ENCODE measurements at regions not wholly inside any gene's neighbourhood (a gene's known extent, or its start where the extent isn't known, plus 50 kb on each side); places are given as distances from the start of the nearest gene placed in this dataset.

DNA sequence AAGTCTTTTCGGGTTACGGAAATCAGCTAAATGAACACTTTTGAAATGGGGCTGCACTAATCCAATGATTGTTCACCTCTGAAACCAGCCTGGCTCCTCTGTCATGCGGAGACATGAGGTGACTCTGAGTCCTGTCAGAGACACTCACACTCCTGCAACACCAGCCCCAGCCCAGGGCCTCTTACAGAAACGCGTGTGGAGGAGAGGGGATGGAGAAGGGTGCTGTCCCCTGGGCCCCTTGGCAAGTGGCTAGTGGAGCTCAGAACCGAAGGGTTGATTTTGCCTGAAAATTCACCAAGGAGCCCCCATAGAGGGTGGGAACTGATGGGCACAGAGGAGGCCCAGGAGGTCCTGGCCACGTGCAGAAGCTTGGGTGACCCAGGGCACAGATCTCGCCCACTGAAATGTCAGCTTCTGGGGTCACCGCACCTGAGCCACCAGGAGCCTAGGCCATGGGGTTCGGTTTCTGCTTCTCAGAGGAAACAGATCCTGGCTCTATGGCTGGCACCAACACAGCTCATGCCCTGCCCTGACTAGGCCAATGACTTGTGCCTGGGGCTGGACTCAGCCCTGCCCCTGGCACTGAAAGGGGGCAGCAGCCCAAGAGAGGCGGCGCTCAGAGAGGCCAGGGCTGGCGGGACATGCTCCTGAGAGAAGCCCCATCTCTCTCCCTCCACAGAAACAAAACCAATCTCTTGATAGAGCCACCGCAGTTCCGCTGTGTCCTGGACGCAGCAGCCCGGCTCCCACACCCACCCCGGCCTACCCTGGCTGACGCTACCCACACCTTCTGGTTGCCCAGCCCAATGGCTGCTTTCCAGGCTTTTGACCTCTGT lies 144.7 kb downstream of the ERMARD start:
- Histone ChIP-seq H3K4me1 (ENCODE audit: control insufficient read depth, insufficient read depth, low read length) (no peaks in the 10 kb centered on the region), H3K4me3 (ENCODE audit: low read length) (no peak overlapping the region), H3K36me3 (ENCODE audit: control insufficient read depth, insufficient read depth, low read length) (no peaks in the 10 kb centered on the region), H3K27ac (ENCODE audit: low read length) (no peak overlapping the region), H3K27me3 (ENCODE audit: control insufficient read depth, insufficient read depth, low read length) (no peaks in the 10 kb centered on the region), H3K9me3 (ENCODE audit: control insufficient read depth, insufficient read depth, low read length) (no peaks in the 10 kb centered on the region)
- DNase-seq (ENCODE audit: low read depth, low spot score): no peak
- no CpG with 5 or more reads among the region's 19 CpGs for WGBS (ENCODE audit: insufficient coverage, insufficient read length)

DNA sequence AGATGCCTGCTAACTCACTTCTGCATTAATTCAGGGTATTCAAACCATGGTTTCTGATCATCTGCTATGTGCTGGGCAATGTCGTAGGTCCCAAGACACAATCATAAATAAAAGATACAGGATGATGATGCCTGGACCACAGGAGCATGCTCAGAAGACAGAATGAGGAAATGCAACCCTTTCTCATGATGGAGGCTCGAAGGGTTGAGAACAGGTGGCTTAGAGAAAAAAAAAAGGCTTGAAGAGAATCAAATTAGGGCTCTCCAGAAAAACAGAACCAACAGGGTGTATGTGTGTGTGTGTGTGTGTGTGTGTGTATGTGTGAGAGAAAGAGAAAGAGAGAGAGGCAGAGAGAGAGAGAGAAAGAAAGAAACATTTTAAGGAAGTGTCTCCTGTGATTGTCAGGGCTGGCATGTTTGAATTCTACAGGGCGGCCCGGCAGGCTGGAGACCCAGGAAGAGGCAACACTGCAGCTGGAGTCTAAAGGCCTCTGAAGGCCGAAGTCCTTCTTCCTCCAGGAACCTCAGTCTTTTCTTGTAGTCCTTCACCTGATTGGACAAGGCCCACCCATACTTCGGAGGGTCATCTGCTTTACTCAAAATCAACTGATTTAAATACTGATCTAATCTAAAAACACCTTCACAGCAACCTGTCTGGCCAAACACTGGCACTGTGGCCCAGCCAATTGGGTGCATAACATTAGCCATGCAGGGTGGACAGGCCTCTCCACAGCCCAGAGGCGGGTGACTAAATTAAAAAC lies 143.8 kb downstream of the ERMARD start:
- WGBS (ENCODE audit: insufficient coverage, insufficient read length): no CpG with 5 or more reads among the region's 7 CpGs
- H3K4me1 ChIP-seq (ENCODE audit: control insufficient read depth, insufficient read depth, low read length): no peaks in the 10 kb centered on the region
- no peak overlapping the region for H3K27ac ChIP-seq (ENCODE audit: low read length)
- H3K9me3 ChIP-seq (ENCODE audit: control insufficient read depth, insufficient read depth, low read length): no peaks in the 10 kb centered on the region
- no peaks in the 10 kb centered on the region for H3K36me3 ChIP-seq (ENCODE audit: control insufficient read depth, insufficient read depth, low read length)
- DNase-seq (ENCODE audit: low read depth, low spot score): no peak
- H3K27me3 ChIP-seq (ENCODE audit: control insufficient read depth, insufficient read depth, low read length): no peaks in the 10 kb centered on the region
- no peak overlapping the region for H3K4me3 ChIP-seq (ENCODE audit: low read length)

GRCh38 chr6:169894377-169894960 lies 143.0 kb downstream of the ERMARD start:
- WGBS (ENCODE audit: insufficient coverage, insufficient read length): no CpG with 5 or more reads among the region's 21 CpGs

DNA sequence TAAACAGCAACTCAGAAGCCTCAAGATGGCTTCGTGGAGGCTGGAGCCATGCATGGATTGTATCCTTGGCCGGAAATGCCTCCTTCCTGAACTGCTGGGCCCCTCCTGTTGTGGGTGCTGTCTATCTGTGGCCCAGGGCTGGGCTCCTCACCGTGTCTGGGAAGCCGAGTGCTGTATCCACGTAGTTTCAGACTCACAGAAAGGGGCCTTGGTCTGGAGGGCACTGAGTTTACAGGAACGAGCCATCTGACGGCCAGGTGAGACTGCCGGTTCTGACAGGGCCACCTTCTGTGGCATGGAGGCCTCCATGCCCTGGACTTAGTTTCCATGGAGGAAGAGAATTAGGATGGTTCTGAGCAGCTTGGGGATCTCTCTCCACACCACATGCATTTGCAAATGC lies 142.2 kb downstream of the ERMARD start:
- no CpG with 5 or more reads among the region's 8 CpGs for WGBS (ENCODE audit: insufficient coverage, insufficient read length)
- Histone ChIP-seq H3K4me3 (ENCODE audit: low read length) (no peak overlapping the region), H3K27me3 (ENCODE audit: control insufficient read depth, insufficient read depth, low read length) (no peaks in the 10 kb centered on the region)

More at GRCh38 chr6:169894377-169894960, 143.0 kb downstream of the ERMARD start:
- Histone ChIP-seq H3K4me1 (ENCODE audit: control insufficient read depth, insufficient read depth, low read length) (no peaks in the 10 kb centered on the region), H3K9me3 (ENCODE audit: control insufficient read depth, insufficient read depth, low read length) (no peaks in the 10 kb centered on the region), H3K36me3 (ENCODE audit: control insufficient read depth, insufficient read depth, low read length) (no peaks in the 10 kb centered on the region), H3K4me3 (ENCODE audit: low read length) (no peak overlapping the region), H3K27ac (ENCODE audit: low read length) (no peak overlapping the region), H3K27me3 (ENCODE audit: control insufficient read depth, insufficient read depth, low read length) (no peaks in the 10 kb centered on the region)
- DNase-seq (ENCODE audit: low read depth, low spot score): no peak

DNA sequence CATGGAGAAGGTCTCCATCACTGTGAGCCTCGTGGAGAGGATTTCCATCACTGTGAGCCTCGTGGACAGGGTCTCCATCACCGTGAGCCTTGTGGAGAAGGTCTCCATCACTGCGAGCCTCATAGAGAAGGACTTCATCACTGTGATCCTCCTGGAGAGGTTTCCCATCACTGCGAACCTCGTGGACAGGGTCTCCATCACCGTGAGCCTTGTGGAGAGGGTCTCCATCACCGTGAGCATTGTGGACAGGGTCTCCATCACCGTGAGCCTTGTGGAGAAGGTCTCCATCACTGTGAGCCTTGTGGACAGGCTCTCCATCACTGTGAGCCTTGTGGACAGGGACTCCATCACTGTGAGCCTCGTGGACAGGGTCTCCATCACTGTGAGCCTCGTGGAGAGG lies 140.4 kb downstream of the ERMARD start:
- no peaks in the 10 kb centered on the region for H3K36me3 ChIP-seq (ENCODE audit: control insufficient read depth, insufficient read depth, low read length)
- H3K4me1 ChIP-seq (ENCODE audit: control insufficient read depth, insufficient read depth, low read length): no peaks in the 10 kb centered on the region
- no CpG with 5 or more reads among the region's 11 CpGs for WGBS (ENCODE audit: insufficient coverage, insufficient read length)
- no peak for DNase-seq (ENCODE audit: low read depth, low spot score)
- no peaks in the 10 kb centered on the region for H3K27me3 ChIP-seq (ENCODE audit: control insufficient read depth, insufficient read depth, low read length)
- no peak overlapping the region for H3K4me3 ChIP-seq (ENCODE audit: low read length)
- H3K27ac ChIP-seq (ENCODE audit: low read length): no peak overlapping the region
- no peaks in the 10 kb centered on the region for H3K9me3 ChIP-seq (ENCODE audit: control insufficient read depth, insufficient read depth, low read length)

More for the DNA sequence above, 142.2 kb downstream of the ERMARD start:
- Histone ChIP-seq H3K27ac (ENCODE audit: low read length) (no peak overlapping the region), H3K9me3 (ENCODE audit: control insufficient read depth, insufficient read depth, low read length) (no peaks in the 10 kb centered on the region), H3K36me3 (ENCODE audit: control insufficient read depth, insufficient read depth, low read length) (no peaks in the 10 kb centered on the region), H3K4me1 (ENCODE audit: control insufficient read depth, insufficient read depth, low read length) (no peaks in the 10 kb centered on the region)
- DNase-seq (ENCODE audit: low read depth, low spot score): no peak

DNA sequence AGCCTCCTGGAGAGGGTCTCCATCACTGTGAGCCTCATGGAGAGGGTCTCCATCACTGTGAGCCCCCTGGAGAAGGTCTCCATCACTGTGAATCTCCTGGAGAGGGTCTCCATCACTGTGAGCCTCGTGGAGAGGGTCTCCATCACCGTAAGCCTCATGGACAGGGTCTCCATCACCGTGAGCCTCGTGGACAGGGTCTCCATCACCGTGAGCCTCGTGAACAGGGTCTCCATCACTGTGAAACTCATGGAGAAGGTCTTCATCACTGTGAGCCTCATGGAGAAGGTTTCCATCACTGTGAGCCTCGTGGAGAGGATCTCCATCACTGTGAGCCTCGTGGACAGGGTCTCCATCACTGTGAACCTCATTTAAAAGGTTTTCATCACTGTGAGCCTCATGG lies 140.0 kb downstream of the ERMARD start:
- Histone ChIP-seq H3K27ac (ENCODE audit: low read length) (no peak overlapping the region), H3K36me3 (ENCODE audit: control insufficient read depth, insufficient read depth, low read length) (no peaks in the 10 kb centered on the region), H3K4me1 (ENCODE audit: control insufficient read depth, insufficient read depth, low read length) (no peaks in the 10 kb centered on the region), H3K9me3 (ENCODE audit: control insufficient read depth, insufficient read depth, low read length) (no peaks in the 10 kb centered on the region), H3K4me3 (ENCODE audit: low read length) (no peak overlapping the region), H3K27me3 (ENCODE audit: control insufficient read depth, insufficient read depth, low read length) (no peaks in the 10 kb centered on the region)
- no peak for DNase-seq (ENCODE audit: low read depth, low spot score)
- WGBS (ENCODE audit: insufficient coverage, insufficient read length): no CpG with 5 or more reads among the region's 8 CpGs

DNA sequence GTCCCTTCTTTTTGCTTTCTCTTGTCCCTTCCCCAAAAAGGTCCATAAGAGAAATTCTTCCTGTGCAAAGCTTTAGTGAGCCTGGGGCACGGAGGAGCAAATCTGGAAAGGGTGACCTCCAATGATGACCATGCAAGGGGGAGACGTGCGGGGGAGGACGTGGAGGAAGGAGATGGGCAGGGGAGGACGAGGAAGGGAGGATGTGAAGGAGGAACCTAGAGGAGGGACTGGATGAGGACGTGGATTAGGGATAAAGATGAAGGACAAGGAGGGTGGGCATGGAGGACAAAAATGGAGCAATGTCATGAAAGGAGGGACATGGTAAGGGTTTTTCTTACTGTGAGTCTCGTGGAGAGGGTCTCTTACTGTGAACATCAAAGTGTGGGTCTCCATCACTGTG lies 139.5 kb downstream of the ERMARD start:
- H3K27ac ChIP-seq (ENCODE audit: low read length): no peak overlapping the region
- no peaks in the 10 kb centered on the region for H3K27me3 ChIP-seq (ENCODE audit: control insufficient read depth, insufficient read depth, low read length)
- no peaks in the 10 kb centered on the region for H3K36me3 ChIP-seq (ENCODE audit: control insufficient read depth, insufficient read depth, low read length)
- H3K9me3 ChIP-seq (ENCODE audit: control insufficient read depth, insufficient read depth, low read length): no peaks in the 10 kb centered on the region
- no peak for DNase-seq (ENCODE audit: low read depth, low spot score)
- no peaks in the 10 kb centered on the region for H3K4me1 ChIP-seq (ENCODE audit: control insufficient read depth, insufficient read depth, low read length)
- no CpG with 5 or more reads among the region's 7 CpGs for WGBS (ENCODE audit: insufficient coverage, insufficient read length)
- H3K4me3 ChIP-seq (ENCODE audit: low read length): no peak overlapping the region

- WGBS (ENCODE audit: insufficient coverage, insufficient read length): no CpG with 5 or more reads among the region's 12 CpGs
- Histone ChIP-seq H3K9me3 (ENCODE audit: control insufficient read depth, insufficient read depth, low read length) (no peaks in the 10 kb centered on the region), H3K4me3 (ENCODE audit: low read length) (no peak overlapping the region), H3K27ac (ENCODE audit: low read length) (no peak overlapping the region), H3K27me3 (ENCODE audit: control insufficient read depth, insufficient read depth, low read length) (no peaks in the 10 kb centered on the region), H3K36me3 (ENCODE audit: control insufficient read depth, insufficient read depth, low read length) (no peaks in the 10 kb centered on the region), H3K4me1 (ENCODE audit: control insufficient read depth, insufficient read depth, low read length) (no peaks in the 10 kb centered on the region)
- no peak for DNase-seq (ENCODE audit: low read depth, low spot score)
Observed at GRCh38 chr6:169890049-169890448, 138.6 kb downstream of the ERMARD start.

DNA sequence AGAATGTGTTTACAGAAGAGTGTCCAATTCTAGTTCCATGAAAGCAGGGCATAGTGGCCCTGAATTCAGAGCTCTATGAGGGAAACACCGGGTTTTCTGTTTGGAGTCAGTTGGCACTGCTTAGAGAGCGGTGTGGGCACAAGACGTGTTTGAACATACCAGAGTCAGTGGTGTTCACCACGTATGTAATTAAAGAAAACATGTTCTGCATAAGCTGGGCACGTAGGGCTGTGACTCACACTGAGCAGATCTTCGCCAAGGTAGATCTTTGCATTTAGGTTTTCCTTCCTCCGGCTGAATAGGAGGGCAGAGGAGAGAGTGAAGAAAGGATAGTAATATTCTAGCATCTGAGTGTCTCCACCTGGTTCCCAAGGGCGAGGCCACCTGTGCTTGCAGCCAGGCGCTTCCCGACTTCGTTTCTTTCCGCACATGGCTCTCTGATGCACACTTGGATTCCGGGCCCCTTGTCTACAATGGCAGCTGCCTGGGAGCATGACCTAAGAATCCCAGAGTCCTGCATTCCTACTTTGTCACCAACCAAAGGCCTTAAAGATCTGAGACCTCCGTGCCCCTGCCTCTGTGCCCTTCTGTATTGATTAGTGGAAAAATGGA lies 136.2 kb downstream of the ERMARD start:
- no peaks in the 10 kb centered on the region for H3K36me3 ChIP-seq (ENCODE audit: control insufficient read depth, insufficient read depth, low read length)
- H3K27me3 ChIP-seq (ENCODE audit: control insufficient read depth, insufficient read depth, low read length): no peaks in the 10 kb centered on the region
- H3K4me3 ChIP-seq (ENCODE audit: low read length): no peak overlapping the region
- DNase-seq (ENCODE audit: low read depth, low spot score): no peak
- H3K27ac ChIP-seq (ENCODE audit: low read length): no peak overlapping the region
- no CpG with 5 or more reads among the region's 14 CpGs for WGBS (ENCODE audit: insufficient coverage, insufficient read length)
- H3K9me3 ChIP-seq (ENCODE audit: control insufficient read depth, insufficient read depth, low read length): no peaks in the 10 kb centered on the region
- H3K4me1 ChIP-seq (ENCODE audit: control insufficient read depth, insufficient read depth, low read length): no peaks in the 10 kb centered on the region

DNA sequence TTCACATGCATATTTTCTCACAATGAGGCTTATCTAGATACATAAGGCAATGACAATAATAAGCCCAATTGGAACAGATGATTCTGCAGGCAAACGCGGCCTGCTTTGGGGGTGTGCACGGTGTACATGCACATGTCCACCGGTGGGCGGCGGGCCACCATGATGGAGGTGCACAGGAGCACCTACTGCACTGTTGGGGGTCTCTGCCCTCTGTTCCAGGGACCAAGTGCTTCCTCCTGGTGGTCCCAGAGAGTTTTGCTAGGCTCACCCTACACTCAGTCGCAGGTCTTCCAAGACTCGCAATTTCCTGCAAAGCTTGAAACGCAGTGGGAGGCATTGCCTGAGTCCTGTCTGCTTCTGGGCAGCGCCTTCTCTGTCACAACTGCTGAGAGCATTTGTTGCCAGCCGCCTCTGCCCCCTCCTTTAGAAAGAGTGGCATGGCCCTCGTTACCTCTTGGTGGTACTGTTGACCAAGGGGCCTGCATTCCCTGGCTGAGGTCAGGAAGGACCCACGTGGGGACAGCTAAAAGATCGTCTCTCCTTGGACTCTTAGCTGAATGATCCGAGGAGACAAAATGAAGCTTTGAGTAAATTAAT lies 135.3 kb downstream of the ERMARD start:
- H3K4me3 ChIP-seq (ENCODE audit: low read length): no peak overlapping the region
- no peaks in the 10 kb centered on the region for H3K36me3 ChIP-seq (ENCODE audit: control insufficient read depth, insufficient read depth, low read length)
- H3K27ac ChIP-seq (ENCODE audit: low read length): no peak overlapping the region
- no peaks in the 10 kb centered on the region for H3K27me3 ChIP-seq (ENCODE audit: control insufficient read depth, insufficient read depth, low read length)
- WGBS (ENCODE audit: insufficient coverage, insufficient read length): no CpG with 5 or more reads among the region's 15 CpGs
- DNase-seq (ENCODE audit: low read depth, low spot score): no peak
- H3K9me3 ChIP-seq (ENCODE audit: control insufficient read depth, insufficient read depth, low read length): no peaks in the 10 kb centered on the region
- no peaks in the 10 kb centered on the region for H3K4me1 ChIP-seq (ENCODE audit: control insufficient read depth, insufficient read depth, low read length)
